Chondrocyte (in vitro differentiated cells): ENCODE measurements at regions not wholly inside any gene's neighbourhood (a gene's known extent, or its start where the extent isn't known, plus 50 kb on each side); places are given as distances from the start of the nearest gene placed in this dataset.

Source experiments
- DNase-seq: peaks from one replicate; pipeline ENCODE4 v3.0.0; 2021; ENCODE audit warnings: mixed read lengths, low spot score
- H3K27ac Mint-ChIP-seq: one replicate; pipeline ENCODE4 v1.8.0; 2021; ENCODE audit warnings: mild to moderate bottlenecking, moderate library complexity, mixed read lengths; ENCODE audit not compliant: unreplicated experiment
- H3K27me3 Mint-ChIP-seq: 2 replicates; pipeline ENCODE4 v1.8.0; 2021; ENCODE audit warnings: low read depth, mixed read lengths
- H3K36me3 Mint-ChIP-seq: 2 replicates; pipeline ENCODE4 v1.8.0; 2021; ENCODE audit warnings: low read depth, mixed read lengths
- H3K4me1 Mint-ChIP-seq: 2 replicates; pipeline ENCODE4 v1.8.0; 2021; ENCODE audit warnings: low read depth, mild to moderate bottlenecking, mixed read lengths
- H3K4me3 Mint-ChIP-seq: one replicate; pipeline ENCODE4 v1.8.0; 2021; ENCODE audit warnings: mild to moderate bottlenecking, moderate library complexity, mixed read lengths; ENCODE audit not compliant: unreplicated experiment
- H3K9me3 Mint-ChIP-seq: 2 replicates; pipeline ENCODE4 v1.8.0; 2021; ENCODE audit warnings: low read depth, mixed read lengths
- CTCF ChIP-seq: fragments of 200-600 bp; sonication (generic); IDR thresholded peaks from 2 replicates; pipeline ENCODE4 v1.5.0; 2021; ENCODE audit warnings: antibody characterized with exemption, mild to moderate bottlenecking, moderate library complexity

GRCh38 chr1:90562892-90563291, 154.2 kb downstream of the BARHL2 start:
- Mint-ChIP-seq H3K36me3 (no peaks in the 10 kb centered on the region), H3K27me3 (peaks cover 2% of the 10 kb centered on the region), H3K4me1 (no peaks in the 10 kb centered on the region), H3K27ac (no peak overlapping the region), H3K4me3 (no peak overlapping the region), H3K9me3 (no peaks in the 10 kb centered on the region)
- no peak for DNase-seq
- TF ChIP-seq CTCF: no peak

- Mint-ChIP-seq H3K36me3 (no peaks in the 10 kb centered on the region), H3K4me3 (no peak overlapping the region), H3K27ac (no peak overlapping the region), H3K9me3 (no peaks in the 10 kb centered on the region), H3K27me3 (peaks cover 2% of the 10 kb centered on the region), H3K4me1 (no peaks in the 10 kb centered on the region)
- no peak for TF ChIP-seq CTCF
- no peak for DNase-seq
Observed at GRCh38 chr1:90561911-90562310, 155.2 kb downstream of the BARHL2 start.

- H3K36me3 Mint-ChIP-seq: no peaks in the 10 kb centered on the region
- no peak overlapping the region for H3K4me3 Mint-ChIP-seq
- DNase-seq: no peak
- H3K27ac Mint-ChIP-seq: no peak overlapping the region
- no peaks in the 10 kb centered on the region for H3K9me3 Mint-ChIP-seq
- no peaks in the 10 kb centered on the region for H3K4me1 Mint-ChIP-seq
- TF ChIP-seq CTCF: no peak
- peaks cover 2% of the 10 kb centered on the region for H3K27me3 Mint-ChIP-seq
Observed at GRCh38 chr1:90561103-90561783, 155.9 kb downstream of the BARHL2 start.

GRCh38 chr1:90558754-90559378, 158.2 kb downstream of the BARHL2 start:
- Mint-ChIP-seq H3K9me3 (no peaks in the 10 kb centered on the region), H3K36me3 (no peaks in the 10 kb centered on the region), H3K4me3 (no peak overlapping the region), H3K4me1 (no peaks in the 10 kb centered on the region), H3K27ac (no peak overlapping the region), H3K27me3 (no peaks in the 10 kb centered on the region)
- TF ChIP-seq CTCF: no peak
- DNase-seq: no peak

- Mint-ChIP-seq H3K4me1 (no peaks in the 10 kb centered on the region), H3K27ac (no peak overlapping the region), H3K27me3 (peaks cover 3% of the 10 kb centered on the region), H3K9me3 (no peaks in the 10 kb centered on the region), H3K36me3 (peaks cover 2% of the 10 kb centered on the region), H3K4me3 (no peak overlapping the region)
- no peak for DNase-seq
- TF ChIP-seq CTCF: no peak
Observed at GRCh38 chr1:90558126-90558525, 159.0 kb downstream of the BARHL2 start.
